ENCODE measurements at regions not wholly inside any gene's neighbourhood (a gene's known extent, or its start where the extent isn't known, plus 50 kb on each side); places are given as distances from the start of the nearest gene placed in this dataset.
A peak's percentile ranks its signal among the peaks of the same experiment; 100 is the strongest.
"Not testable (repeated sequence)": the region's sequence is repeated elsewhere in the genome, so short reads cannot be mapped to it uniquely, and the experiment has no call there.

- Mint-ChIP-seq H3K4me1 (no peaks in the 10 kb centered on the region), H3K27me3 (ENCODE audit: insufficient read depth) (no peaks in the 10 kb centered on the region), H3K9me3 (peaks cover 8% of the 10 kb centered on the region), H3K4me3 (no peak overlapping the region), H3K27ac (no peak overlapping the region), H3K36me3 (ENCODE audit: low read depth) (no peaks in the 10 kb centered on the region)
- no peak for TF ChIP-seq CTCF (conservative IDR thresholded peaks at IDR 0.05)
- Histone ChIP-seq H3K9me3 (ENCODE audit: control insufficient read depth, low read length) (no peaks in the 10 kb centered on the region), H3K9ac (ENCODE audit: extremely low read depth, low read length, poor library complexity, severe bottlenecking) (no peak overlapping the region), H3K27me3 (ENCODE audit: control insufficient read depth, insufficient read depth, low read length, poor library complexity, severe bottlenecking) (no peaks in the 10 kb centered on the region), H3K4me1 (ENCODE audit: control insufficient read depth, insufficient read depth, low read length) (no peaks in the 10 kb centered on the region), H3K4me3 (ENCODE audit: low read length) (no peak overlapping the region), H3K27ac (ENCODE audit: low read depth, low read length) (no peak overlapping the region), H3K36me3 (ENCODE audit: control insufficient read depth, insufficient read depth, low read length) (no peaks in the 10 kb centered on the region)
- DNase-seq, result no peak
- 95 to 100% methylated on average over 1 to 2 of the region's 2 CpGs for WGBS, 2 experiments (ENCODE audit: insufficient coverage in 1 of 2, insufficient read length in 1 of 2)
Measured at GRCh38 chr7:52163311-52163710, 846.7 kb upstream of the COBL start.

GRCh38 chr7:52161483-52161882 lies 844.9 kb upstream of the COBL start:
- no peak overlapping the region for H3K4me3 Mint-ChIP-seq
- Histone ChIP-seq H3K4me1 (ENCODE audit: control insufficient read depth, insufficient read depth, low read length) (no peaks in the 10 kb centered on the region), H3K9ac (ENCODE audit: extremely low read depth, low read length, poor library complexity, severe bottlenecking) (no peak overlapping the region), H3K27ac (ENCODE audit: low read depth, low read length) (no peak overlapping the region), H3K4me3 (ENCODE audit: low read length) (no peak overlapping the region), H3K27me3 (ENCODE audit: control insufficient read depth, insufficient read depth, low read length, poor library complexity, severe bottlenecking) (no peaks in the 10 kb centered on the region), H3K9me3 (ENCODE audit: control insufficient read depth, low read length) (no peaks in the 10 kb centered on the region), H3K36me3 (ENCODE audit: control insufficient read depth, insufficient read depth, low read length) (no peaks in the 10 kb centered on the region)
- no peak overlapping the region for H3K27ac Mint-ChIP-seq
- H3K36me3 Mint-ChIP-seq (ENCODE audit: low read depth), result no peaks in the 10 kb centered on the region
- TF ChIP-seq CTCF (conservative IDR thresholded peaks at IDR 0.05), result no peak
- peaks cover 8% of the 10 kb centered on the region for H3K9me3 Mint-ChIP-seq
- no peaks in the 10 kb centered on the region for H3K4me1 Mint-ChIP-seq
- no peak for DNase-seq
- H3K27me3 Mint-ChIP-seq (ENCODE audit: insufficient read depth), result no peaks in the 10 kb centered on the region

GRCh38 chr7:52159421-52159820 lies 842.8 kb upstream of the COBL start:
- not testable (repeated sequence) for H3K4me3 Mint-ChIP-seq; H3K27ac Mint-ChIP-seq; H3K27me3 Mint-ChIP-seq (ENCODE audit: insufficient read depth); H3K27ac ChIP-seq (ENCODE audit: low read depth, low read length); H3K36me3 ChIP-seq (ENCODE audit: control insufficient read depth, insufficient read depth, low read length); H3K9ac ChIP-seq (ENCODE audit: extremely low read depth, low read length, poor library complexity, severe bottlenecking); H3K9me3 ChIP-seq (ENCODE audit: control insufficient read depth, low read length); H3K9me3 Mint-ChIP-seq; H3K4me1 Mint-ChIP-seq; H3K36me3 Mint-ChIP-seq (ENCODE audit: low read depth); H3K4me3 ChIP-seq (ENCODE audit: low read length); H3K4me1 ChIP-seq (ENCODE audit: control insufficient read depth, insufficient read depth, low read length); H3K27me3 ChIP-seq (ENCODE audit: control insufficient read depth, insufficient read depth, low read length, poor library complexity, severe bottlenecking)
- peak; percentile 59 for DNase-seq
- 96% methylated on average over 11 to 16 of the region's 17 CpGs for WGBS, 2 experiments (ENCODE audit: insufficient coverage in 1 of 2, insufficient read length in 1 of 2)

- H3K9me3 ChIP-seq (ENCODE audit: control insufficient read depth, low read length), result no peaks in the 10 kb centered on the region
- H3K9ac ChIP-seq (ENCODE audit: extremely low read depth, low read length, poor library complexity, severe bottlenecking), result no peak overlapping the region
- no peak overlapping the region for H3K27ac ChIP-seq (ENCODE audit: low read depth, low read length)
- no peaks in the 10 kb centered on the region for H3K27me3 ChIP-seq (ENCODE audit: control insufficient read depth, insufficient read depth, low read length, poor library complexity, severe bottlenecking)
- no peaks in the 10 kb centered on the region for H3K4me1 ChIP-seq (ENCODE audit: control insufficient read depth, insufficient read depth, low read length)
- no peak for DNase-seq
- Mint-ChIP-seq H3K27me3 (ENCODE audit: insufficient read depth) (no peaks in the 10 kb centered on the region), H3K4me1 (no peaks in the 10 kb centered on the region), H3K4me3 (no peak overlapping the region), H3K9me3 (peaks cover 3% of the 10 kb centered on the region), H3K36me3 (ENCODE audit: low read depth) (no peaks in the 10 kb centered on the region), H3K27ac (no peak overlapping the region)
- WGBS, 2 experiments (ENCODE audit: insufficient coverage in 1 of 2, insufficient read length in 1 of 2), result 92 to 100% methylated on average over 1 to 2 of the region's 2 CpGs
- H3K36me3 ChIP-seq (ENCODE audit: control insufficient read depth, insufficient read depth, low read length), result no peaks in the 10 kb centered on the region
- H3K4me3 ChIP-seq (ENCODE audit: low read length), result no peak overlapping the region
- TF ChIP-seq CTCF (conservative IDR thresholded peaks at IDR 0.05), result peak; percentile 74
Measured at GRCh38 chr7:52154382-52154781, 837.8 kb upstream of the COBL start.
